Osteocyte (in vitro differentiated cells): ENCODE measurements at regions not wholly inside any gene's neighbourhood (a gene's known extent, or its start where the extent isn't known, plus 50 kb on each side); places are given as distances from the start of the nearest gene placed in this dataset.
A peak's percentile ranks its signal among the peaks of the same experiment; 100 is the strongest.

ENCODE experiments used
- DNase-seq: peaks from one replicate; pipeline ENCODE4 v3.0.0; 2021; ENCODE audit warnings: mixed read lengths; ENCODE audit not compliant: unreplicated experiment; ENCODE audit errors: extremely low spot score
- H3K27ac Mint-ChIP-seq: one replicate; pipeline ENCODE4 v1.8.0; 2021; ENCODE audit warnings: mild to moderate bottlenecking, mixed read lengths; ENCODE audit not compliant: unreplicated experiment
- H3K27me3 Mint-ChIP-seq: one replicate; pipeline ENCODE4 v1.8.0; 2021; ENCODE audit warnings: mixed read lengths; ENCODE audit not compliant: unreplicated experiment
- H3K36me3 Mint-ChIP-seq: one replicate; pipeline ENCODE4 v1.8.0; 2021; ENCODE audit warnings: mixed read lengths; ENCODE audit not compliant: unreplicated experiment
- H3K4me1 Mint-ChIP-seq: one replicate; pipeline ENCODE4 v1.8.0; 2021; ENCODE audit warnings: mixed read lengths; ENCODE audit not compliant: unreplicated experiment
- H3K4me3 Mint-ChIP-seq: one replicate; pipeline ENCODE4 v1.8.0; 2021; ENCODE audit warnings: mild to moderate bottlenecking, moderate library complexity, mixed read lengths; ENCODE audit not compliant: unreplicated experiment
- H3K9me3 Mint-ChIP-seq: one replicate; pipeline ENCODE4 v1.8.0; 2021; ENCODE audit warnings: mixed read lengths; ENCODE audit not compliant: unreplicated experiment
- TF ChIP-seq, protein P1 (sequence below): fragments of 200-600 bp; sonication (generic); IDR thresholded peaks from 2 replicates; pipeline ENCODE4 v1.5.0; 2021; ENCODE audit warnings: antibody characterized with exemption, mild to moderate bottlenecking, moderate library complexity

DNA sequence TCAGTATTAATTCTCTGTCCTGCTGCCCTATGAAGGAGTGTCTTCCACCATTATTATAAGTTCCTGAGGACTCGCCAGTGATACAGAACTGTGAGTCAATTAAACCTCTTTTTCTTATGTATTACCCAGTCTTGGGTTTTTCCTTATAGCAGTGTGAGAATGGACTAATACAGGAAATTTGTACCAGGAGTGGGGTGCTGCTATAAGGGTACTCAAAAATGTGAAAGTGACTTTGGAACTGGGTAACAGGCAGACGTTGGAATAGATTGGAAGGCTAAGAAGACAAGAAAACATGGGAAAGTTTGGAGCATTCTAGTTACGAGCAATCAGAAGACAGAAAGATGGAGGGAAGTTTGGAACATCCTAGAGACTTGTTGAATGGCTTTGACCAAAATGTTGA, 616.7 kb upstream of the EPHA7 start:
- Mint-ChIP-seq H3K9me3 (peaks cover 31% of the 10 kb centered on the region), H3K36me3 (peaks cover 10% of the 10 kb centered on the region), H3K4me3 (no peak overlapping the region), H3K4me1 (no peaks in the 10 kb centered on the region), H3K27me3 (no peaks in the 10 kb centered on the region), H3K27ac (no peak overlapping the region)
- TF ChIP-seq, protein P1, sequence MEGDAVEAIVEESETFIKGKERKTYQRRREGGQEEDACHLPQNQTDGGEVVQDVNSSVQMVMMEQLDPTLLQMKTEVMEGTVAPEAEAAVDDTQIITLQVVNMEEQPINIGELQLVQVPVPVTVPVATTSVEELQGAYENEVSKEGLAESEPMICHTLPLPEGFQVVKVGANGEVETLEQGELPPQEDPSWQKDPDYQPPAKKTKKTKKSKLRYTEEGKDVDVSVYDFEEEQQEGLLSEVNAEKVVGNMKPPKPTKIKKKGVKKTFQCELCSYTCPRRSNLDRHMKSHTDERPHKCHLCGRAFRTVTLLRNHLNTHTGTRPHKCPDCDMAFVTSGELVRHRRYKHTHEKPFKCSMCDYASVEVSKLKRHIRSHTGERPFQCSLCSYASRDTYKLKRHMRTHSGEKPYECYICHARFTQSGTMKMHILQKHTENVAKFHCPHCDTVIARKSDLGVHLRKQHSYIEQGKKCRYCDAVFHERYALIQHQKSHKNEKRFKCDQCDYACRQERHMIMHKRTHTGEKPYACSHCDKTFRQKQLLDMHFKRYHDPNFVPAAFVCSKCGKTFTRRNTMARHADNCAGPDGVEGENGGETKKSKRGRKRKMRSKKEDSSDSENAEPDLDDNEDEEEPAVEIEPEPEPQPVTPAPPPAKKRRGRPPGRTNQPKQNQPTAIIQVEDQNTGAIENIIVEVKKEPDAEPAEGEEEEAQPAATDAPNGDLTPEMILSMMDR, result no peak
- no peak for DNase-seq

DNA sequence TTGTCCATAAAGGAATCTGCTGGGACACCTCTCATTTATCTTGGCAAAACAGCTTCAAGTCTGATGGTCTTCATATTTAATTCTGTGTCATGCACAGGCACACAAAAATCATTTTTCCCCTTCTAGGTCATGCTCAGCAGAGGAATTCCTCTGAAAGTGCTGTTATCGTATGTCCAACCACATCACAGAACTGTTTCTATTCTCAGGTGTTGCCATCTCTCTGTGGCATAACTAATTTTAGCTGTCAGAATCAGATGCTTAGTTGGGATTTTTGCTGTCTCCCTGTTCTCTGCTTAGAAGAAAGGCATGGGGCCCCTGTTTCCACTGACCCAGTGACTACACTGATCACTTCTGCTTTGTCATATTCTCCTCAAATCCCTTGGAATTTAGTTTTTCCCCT, 608.0 kb upstream of the EPHA7 start:
- H3K36me3 Mint-ChIP-seq, result peaks cover 5% of the 10 kb centered on the region

DNA sequence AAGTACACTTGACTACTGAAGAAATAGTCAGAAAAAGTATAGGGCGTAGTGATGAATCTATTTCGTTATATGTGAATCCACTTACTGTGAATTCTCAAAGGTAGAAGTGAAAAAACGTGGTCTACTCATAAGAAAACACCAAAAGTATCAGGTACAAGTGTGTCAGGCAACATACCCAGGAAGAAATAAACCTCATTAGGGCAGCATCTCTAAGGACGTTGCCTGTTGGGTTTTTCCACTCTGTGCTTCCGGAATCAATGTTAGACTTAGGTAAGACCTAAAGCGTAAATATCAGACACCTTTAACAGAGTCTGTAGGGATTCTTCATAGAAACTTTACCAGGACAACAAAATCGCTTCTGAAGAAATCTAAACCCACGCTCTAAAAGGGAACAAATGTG, 607.2 kb upstream of the EPHA7 start:
- H3K36me3 Mint-ChIP-seq, result peaks cover 8% of the 10 kb centered on the region
- H3K4me3 Mint-ChIP-seq, result no peak overlapping the region
- no peaks in the 10 kb centered on the region for H3K4me1 Mint-ChIP-seq
- TF ChIP-seq, protein P1, result no peak
- H3K27ac Mint-ChIP-seq, result no peak overlapping the region
- H3K27me3 Mint-ChIP-seq, result no peaks in the 10 kb centered on the region
- H3K9me3 Mint-ChIP-seq, result peaks cover 22% of the 10 kb centered on the region
- no peak for DNase-seq

More for the DNA sequence above, 608.0 kb upstream of the EPHA7 start:
- TF ChIP-seq, protein P1, result no peak
- H3K4me1 Mint-ChIP-seq, result no peaks in the 10 kb centered on the region
- no peak overlapping the region for H3K27ac Mint-ChIP-seq
- no peaks in the 10 kb centered on the region for H3K27me3 Mint-ChIP-seq
- H3K4me3 Mint-ChIP-seq, result no peak overlapping the region
- peaks cover 20% of the 10 kb centered on the region for H3K9me3 Mint-ChIP-seq
- no peak for DNase-seq

DNA sequence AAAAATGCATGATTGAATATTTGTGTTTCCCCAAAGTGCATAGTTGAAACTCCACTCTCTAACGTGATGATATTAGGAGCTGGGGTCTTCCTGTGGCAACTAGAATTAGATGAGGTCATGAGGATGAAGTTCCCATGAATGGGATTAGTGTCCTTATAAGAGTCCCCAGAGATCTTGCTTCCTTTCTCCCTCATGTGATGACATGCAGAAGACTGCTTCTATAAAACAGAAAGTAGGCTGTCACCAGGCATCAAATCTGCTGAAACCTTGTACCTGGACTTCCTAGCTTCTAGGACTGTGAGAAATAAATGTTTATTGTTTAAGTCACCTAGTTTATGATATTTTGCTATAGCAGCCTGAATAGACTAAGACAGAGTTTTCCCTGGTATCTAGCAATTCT, 586.5 kb upstream of the EPHA7 start:
- H3K27me3 Mint-ChIP-seq, result no peaks in the 10 kb centered on the region
- peaks cover 5% of the 10 kb centered on the region for H3K36me3 Mint-ChIP-seq
- TF ChIP-seq, protein P1, result no peak
- DNase-seq, result no peak
- H3K9me3 Mint-ChIP-seq, result peaks cover 10% of the 10 kb centered on the region
- H3K27ac Mint-ChIP-seq, result no peak overlapping the region
- H3K4me3 Mint-ChIP-seq, result no peak overlapping the region
- H3K4me1 Mint-ChIP-seq, result peaks cover 20% of the 10 kb centered on the region

DNA sequence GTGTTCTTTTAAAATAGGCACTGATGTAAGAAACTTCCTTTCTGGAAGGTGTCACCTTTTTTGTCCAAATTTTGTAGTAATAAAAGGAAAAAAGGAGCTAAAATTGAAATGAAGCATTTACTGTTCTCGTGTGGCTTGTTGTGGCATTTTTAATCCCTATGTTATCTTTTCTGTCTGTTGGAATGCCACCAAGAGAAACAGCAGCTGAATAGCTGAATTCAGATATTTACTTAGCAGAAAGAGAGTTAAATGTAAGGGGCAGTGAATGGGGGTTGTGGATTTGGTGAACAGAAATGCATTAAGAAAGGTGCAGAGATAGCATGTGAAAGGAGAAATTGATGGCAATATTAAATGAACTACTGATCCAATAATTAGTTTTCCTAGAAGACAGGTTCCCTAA, 573.6 kb upstream of the EPHA7 start:
- Mint-ChIP-seq H3K27me3 (no peaks in the 10 kb centered on the region), H3K4me3 (no peak overlapping the region), H3K27ac (peak overlapping the region; percentile 83), H3K36me3 (peaks cover 6% of the 10 kb centered on the region), H3K9me3 (peaks cover 19% of the 10 kb centered on the region), H3K4me1 (peaks cover 60% of the 10 kb centered on the region)
- TF ChIP-seq, protein P1, result no peak
- no peak for DNase-seq
